ENCODE measurements at regions not wholly inside any gene's neighbourhood (a gene's known extent, or its start where the extent isn't known, plus 50 kb on each side); places are given as distances from the start of the nearest gene placed in this dataset.
A peak's percentile ranks its signal among the peaks of the same experiment; 100 is the strongest.
"Not testable (repeated sequence)": the region's sequence is repeated elsewhere in the genome, so short reads cannot be mapped to it uniquely, and the experiment has no call there.

DNA sequence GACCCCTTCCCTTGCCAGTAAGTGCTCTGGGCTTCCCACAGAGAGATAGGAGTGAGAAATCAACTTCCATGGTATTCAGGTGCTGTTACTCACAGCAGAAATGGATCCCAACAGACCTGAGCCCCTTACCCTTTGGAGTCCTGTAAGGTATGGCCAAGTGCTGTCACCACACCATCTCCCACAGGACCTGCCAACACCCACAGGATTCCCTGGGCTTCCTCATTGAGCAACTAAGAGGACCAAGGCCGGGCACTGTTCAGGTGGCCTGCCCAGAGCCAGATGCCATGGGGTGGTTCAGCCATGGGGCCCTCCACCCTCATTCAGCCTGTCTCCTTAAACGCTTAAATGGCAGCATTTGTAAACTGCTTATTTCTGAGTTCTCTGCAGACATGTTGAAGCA is 166.2 kb downstream of the TRIM43 start:
- H3K4me3 ChIP-seq (ENCODE audit: low read depth, low read length): no peak overlapping the region
- no peak for DNase-seq (ENCODE audit: low read depth)
- TF ChIP-seq, protein P1, sequence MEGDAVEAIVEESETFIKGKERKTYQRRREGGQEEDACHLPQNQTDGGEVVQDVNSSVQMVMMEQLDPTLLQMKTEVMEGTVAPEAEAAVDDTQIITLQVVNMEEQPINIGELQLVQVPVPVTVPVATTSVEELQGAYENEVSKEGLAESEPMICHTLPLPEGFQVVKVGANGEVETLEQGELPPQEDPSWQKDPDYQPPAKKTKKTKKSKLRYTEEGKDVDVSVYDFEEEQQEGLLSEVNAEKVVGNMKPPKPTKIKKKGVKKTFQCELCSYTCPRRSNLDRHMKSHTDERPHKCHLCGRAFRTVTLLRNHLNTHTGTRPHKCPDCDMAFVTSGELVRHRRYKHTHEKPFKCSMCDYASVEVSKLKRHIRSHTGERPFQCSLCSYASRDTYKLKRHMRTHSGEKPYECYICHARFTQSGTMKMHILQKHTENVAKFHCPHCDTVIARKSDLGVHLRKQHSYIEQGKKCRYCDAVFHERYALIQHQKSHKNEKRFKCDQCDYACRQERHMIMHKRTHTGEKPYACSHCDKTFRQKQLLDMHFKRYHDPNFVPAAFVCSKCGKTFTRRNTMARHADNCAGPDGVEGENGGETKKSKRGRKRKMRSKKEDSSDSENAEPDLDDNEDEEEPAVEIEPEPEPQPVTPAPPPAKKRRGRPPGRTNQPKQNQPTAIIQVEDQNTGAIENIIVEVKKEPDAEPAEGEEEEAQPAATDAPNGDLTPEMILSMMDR (IDR thresholded peaks at IDR 0.05; ENCODE audit: low read depth, low read length): no peak
- no peak for TF ChIP-seq MYC (IDR thresholded peaks at IDR 0.05; ENCODE audit: low read depth, low read length)

DNA sequence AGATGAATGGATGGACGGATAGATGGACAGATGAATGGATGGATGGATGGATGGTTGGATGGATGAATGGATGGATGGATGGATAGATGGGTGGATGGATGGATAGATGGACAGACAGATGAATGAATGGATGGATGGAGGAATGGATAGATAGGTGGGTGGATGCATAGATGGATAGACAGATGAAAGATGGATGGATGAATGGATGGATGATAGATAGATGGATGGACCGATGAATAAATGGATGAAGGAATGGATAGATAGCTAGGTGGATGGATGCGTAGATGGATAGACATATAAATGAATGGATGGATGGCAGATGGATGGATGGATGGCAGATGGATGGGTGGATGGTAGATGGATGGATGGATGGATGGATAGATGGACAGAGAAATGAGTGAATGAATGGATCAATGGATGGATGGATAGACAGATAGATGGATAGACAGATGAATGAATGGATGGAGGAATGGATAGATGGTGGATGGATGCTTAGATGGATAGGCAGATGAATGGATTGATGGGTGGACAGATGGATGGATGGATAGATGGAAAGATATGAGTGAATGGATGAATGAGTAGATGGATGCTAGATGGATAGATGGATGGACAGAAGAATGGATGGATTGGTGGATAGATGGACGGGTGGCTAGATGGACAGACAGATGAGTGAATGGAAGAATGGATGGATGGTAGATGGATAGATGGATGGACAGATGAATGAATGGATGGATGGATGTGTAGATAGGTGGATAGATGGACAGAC is 167.9 kb downstream of the TRIM43 start:
- DNase-seq (ENCODE audit: low read depth): no peak
- TF ChIP-seq, protein P2, sequence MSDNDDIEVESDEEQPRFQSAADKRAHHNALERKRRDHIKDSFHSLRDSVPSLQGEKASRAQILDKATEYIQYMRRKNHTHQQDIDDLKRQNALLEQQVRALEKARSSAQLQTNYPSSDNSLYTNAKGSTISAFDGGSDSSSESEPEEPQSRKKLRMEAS (IDR thresholded peaks at IDR 0.05; ENCODE audit: low read depth, low read length): no peak
- no peak for TF ChIP-seq POLR2A (IDR thresholded peaks at IDR 0.05; ENCODE audit: extremely low read depth, insufficient read length)
- TF ChIP-seq, protein P1 (IDR thresholded peaks at IDR 0.05; ENCODE audit: low read depth, low read length): no peak
- H3K4me3 ChIP-seq (ENCODE audit: low read depth, low read length): no peak overlapping the region

DNA sequence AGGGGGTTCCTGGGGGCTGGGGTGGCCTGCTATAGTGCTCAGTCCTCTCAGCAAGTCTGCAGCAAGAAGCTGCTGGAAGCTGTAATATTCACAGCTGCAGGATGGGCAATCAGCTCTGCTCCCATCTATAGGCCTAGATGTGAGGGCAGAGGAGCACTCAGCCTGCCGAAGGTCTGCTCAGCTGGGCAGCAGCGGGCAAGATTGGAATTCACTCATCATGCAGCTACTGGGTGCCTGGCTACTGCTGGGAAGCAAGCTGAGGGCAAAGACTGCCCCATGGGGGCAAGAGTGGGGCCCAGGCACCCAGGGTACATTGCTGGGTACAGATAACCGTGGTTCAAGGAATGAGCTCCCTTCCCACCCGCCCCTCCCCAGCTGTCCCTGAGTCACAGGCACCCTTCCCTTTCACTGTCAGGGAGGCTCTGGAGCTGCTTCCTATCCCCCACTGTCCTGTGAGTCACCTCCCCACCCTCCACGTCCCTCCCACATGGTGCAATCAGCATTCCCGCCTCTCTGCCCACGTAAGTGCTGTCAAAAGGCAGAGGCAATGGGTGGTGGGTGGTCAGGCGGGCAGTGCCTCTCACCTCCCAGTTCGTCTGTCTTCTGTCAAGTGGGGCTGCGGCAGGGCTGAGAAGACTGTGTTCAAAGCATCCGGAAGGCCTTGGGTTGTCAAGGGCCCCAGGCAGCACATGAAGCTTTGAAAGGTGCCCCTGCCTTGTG is 169.2 kb downstream of the TRIM43 start:
- DNase-seq (ENCODE audit: low read depth): peak; percentile 35
- TF ChIP-seq, protein P1 (IDR thresholded peaks at IDR 0.05; ENCODE audit: low read depth, low read length): no peak
- no peak for TF ChIP-seq MYC (IDR thresholded peaks at IDR 0.05; ENCODE audit: low read depth, low read length)
- TF ChIP-seq POLR2A (IDR thresholded peaks at IDR 0.05; ENCODE audit: extremely low read depth, insufficient read length): no peak
- TF ChIP-seq, protein P2 (IDR thresholded peaks at IDR 0.05; ENCODE audit: low read depth, low read length): no peak

DNA sequence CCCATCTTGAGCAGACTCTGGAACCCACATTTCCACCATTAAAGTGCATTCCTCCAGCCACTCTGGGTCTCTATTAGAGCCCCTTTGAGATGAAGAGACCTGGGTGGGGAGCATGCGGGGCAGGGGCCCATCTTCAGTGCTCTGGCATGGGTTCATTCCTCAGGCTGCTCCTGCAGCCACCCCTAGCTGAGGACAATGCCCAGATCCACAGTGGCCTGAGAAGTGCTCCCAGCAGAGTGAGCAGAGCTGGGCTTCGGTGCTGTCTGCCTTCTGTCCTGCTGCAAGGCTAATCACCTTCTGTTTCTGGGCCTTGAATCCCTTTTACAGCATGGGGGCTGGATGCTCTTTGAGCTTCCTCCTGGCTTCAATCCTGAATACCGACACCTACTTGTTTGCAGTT is 169.8 kb downstream of the TRIM43 start:
- DNase-seq (ENCODE audit: low read depth): no peak
- TF ChIP-seq POLR2A (IDR thresholded peaks at IDR 0.05; ENCODE audit: extremely low read depth, insufficient read length): no peak
- TF ChIP-seq, protein P1 (IDR thresholded peaks at IDR 0.05; ENCODE audit: low read depth, low read length): no peak
- TF ChIP-seq, protein P2 (IDR thresholded peaks at IDR 0.05; ENCODE audit: low read depth, low read length): no peak
- no peak for TF ChIP-seq MYC (IDR thresholded peaks at IDR 0.05; ENCODE audit: low read depth, low read length)
- no peak overlapping the region for H3K4me3 ChIP-seq (ENCODE audit: low read depth, low read length)

More for the DNA sequence above, 169.2 kb downstream of the TRIM43 start:
- no peak overlapping the region for H3K4me3 ChIP-seq (ENCODE audit: low read depth, low read length)

DNA sequence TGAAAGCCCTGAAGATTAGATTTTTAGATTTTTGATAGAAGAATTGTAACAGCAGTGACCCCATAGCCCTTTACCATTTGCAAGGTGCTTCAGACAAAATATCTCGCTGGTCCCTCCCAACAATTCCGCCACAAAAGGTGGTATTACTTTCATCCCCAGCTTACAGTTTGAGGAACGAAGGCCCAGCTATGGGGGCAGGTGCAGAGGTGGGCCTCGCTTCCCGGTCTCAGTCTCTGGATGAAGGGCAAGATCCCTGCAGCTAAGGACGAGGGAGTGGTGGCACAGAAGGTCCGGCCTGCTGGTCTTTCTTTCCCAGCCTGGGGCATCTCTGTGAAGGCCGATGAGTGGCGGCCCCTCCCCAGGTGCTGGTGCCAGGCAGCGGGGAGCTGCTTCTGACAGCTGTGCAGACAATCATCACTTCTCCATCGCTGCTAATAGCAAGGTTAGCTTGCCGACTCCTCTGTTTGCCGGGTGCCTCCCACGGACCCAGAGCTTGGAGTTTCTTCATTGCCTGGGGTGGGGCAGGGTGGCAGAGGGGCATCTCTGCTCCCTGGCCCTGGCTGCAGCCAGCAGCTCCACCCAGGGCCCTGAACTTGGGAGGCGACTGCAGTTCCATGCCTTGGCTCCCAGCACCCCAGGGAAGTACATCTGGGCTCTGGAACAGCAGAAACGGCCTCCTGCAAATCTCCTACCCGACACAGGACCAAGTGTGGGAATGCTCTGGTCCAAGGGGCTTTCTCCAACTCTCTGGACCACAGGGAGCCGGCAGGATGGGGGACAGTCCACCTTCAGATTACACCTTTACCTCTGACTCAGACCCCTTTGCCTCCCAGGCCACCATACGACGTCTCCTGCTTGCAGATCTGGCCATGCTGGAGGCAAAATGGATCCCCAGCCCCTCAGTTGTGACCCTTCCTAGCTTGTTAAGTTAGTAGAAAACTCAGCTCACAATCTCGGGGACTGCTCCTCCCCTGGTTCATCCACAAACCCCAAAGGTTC is 170.5 kb downstream of the TRIM43 start:
- not testable (repeated sequence) for DNase-seq (ENCODE audit: low read depth)

DNA sequence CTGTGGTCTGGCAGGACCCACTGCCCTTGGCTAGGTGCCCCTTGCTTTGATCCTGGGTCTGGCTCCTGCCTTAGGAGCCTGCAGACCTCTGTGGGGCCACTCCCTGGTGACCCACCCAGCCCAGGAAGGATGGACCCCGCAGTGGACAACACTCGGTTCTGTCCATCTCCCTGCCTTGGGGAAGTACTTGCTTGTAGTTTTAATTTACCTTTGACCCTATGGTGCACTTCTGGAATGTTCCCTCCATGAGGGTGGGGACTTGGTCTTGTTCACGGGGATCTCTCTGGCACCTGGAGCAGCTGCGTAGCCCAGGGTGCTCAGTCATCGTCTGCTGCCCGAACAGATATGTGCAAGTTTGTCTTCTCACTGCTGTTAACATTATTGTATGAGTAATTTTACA is 171.3 kb downstream of the TRIM43 start:
- not testable (repeated sequence) for H3K4me3 ChIP-seq (ENCODE audit: low read depth, low read length); DNase-seq (ENCODE audit: low read depth)

More for the DNA sequence above, 170.5 kb downstream of the TRIM43 start:
- not testable (repeated sequence) for H3K4me3 ChIP-seq (ENCODE audit: low read depth, low read length)

DNA sequence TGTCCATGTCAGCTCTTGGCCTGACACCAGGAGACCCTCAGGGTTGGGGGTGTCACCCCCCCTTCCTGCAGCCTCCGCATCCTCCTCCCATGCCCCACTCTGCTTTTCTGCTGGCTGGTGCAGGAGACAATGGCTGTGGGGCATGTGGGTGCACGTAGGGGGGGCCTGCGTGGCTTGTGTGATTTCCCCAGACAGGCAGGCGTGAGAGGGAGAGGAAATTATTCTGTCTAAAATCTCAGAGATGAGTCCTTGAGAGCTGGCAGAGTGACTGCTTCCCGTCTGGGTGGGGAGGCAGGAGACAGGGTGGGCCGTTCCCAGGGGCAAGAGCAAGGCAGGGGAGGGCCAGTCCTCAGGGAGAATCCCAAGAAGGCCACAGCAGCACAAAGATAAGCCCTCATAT is 173.2 kb downstream of the TRIM43 start:
- not testable (repeated sequence) for H3K4me3 ChIP-seq (ENCODE audit: low read depth, low read length); DNase-seq (ENCODE audit: low read depth)

DNA sequence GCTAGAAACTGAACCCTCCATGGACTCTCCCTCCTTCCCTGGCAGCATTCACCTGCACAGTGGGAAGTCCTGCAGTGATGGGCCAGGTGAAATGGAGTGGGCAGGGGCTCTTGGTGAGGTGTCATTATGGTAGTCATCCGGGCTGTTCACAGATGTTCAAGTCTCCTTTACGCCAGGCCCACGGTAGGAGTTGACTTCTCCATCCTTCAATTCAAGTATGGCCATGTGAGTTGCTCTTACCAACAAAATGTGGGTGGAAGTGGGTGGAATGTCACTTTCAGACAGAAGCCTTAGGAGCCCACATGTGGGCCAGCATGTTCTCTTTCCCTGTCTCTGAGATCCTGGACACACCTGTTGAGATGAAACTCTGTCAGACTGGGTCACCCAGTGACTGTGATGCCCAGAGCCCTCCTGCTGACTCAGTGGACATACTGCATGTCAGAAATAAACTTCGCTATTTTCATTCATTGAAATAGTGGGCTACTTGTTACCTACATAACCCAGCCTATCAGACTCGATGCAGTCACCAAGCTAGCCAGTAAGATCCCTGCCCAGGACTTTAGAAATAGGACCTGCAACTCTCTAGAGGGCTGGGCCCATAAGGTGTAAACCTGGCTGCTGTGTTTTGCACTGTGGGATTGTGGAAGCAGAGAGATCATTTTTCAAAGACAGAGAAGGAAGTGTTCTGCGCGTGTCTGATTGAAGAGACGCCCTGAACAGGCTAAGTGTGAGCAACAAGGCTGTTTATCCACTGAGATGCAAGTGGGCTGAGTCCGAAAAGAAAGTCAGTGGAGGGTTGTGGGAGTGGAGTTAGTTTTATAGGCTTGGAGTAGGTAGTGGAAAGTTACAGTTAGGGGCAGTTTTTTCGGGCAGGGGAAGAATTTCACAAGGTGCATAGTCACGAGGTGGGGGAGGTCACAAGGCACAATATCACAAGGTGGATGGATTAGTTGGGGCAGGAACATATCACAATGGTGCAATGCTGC is 174.4 kb downstream of the TRIM43 start:
- DNase-seq (ENCODE audit: low read depth); H3K4me3 ChIP-seq (ENCODE audit: low read depth, low read length): not testable (repeated sequence)

DNA sequence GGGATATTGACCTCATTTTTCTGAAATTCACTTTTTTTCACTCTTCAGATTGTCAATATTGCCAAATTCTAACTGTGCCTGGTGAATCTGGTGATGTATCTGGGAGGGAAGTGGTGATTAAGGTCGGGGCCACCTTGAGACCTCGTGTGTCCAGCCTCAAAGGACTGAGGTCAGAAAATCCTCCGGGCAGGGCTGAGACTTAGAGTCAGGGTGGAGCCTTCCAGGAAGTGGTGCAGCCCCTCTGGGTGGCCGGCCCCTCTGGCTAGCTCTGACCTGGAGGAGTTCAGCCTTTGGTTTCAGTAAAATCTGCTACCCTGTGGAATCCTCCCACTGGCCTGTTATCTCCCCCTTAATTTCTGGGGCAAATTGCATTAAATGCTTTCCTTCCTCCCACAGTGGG is 175.7 kb downstream of the TRIM43 start:
- not testable (repeated sequence) for H3K4me3 ChIP-seq (ENCODE audit: low read depth, low read length); DNase-seq (ENCODE audit: low read depth)

DNA sequence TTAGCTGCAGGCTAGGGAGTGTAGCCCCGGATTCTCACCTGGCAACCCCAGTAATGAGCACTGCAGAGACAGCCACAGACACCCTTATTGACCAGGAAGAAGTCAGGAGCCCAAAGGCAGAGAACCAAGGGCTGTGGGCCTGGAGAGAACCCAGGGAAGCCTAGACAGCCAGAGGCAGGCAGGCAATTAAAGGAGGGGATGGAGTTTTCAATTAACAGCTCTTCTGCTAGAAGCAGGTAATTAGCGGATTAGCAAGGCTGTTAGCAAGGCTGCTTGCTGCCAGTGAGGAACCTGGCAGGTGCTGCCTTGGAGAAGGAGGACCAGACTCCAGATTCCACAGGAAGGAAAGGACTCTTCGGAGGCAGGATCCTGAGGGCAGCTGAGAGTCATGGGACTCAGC is 176.1 kb downstream of the TRIM43 start:
- not testable (repeated sequence) for DNase-seq (ENCODE audit: low read depth); H3K4me3 ChIP-seq (ENCODE audit: low read depth, low read length)
